ENCODE measurements at regions not wholly inside any gene's neighbourhood (a gene's known extent, or its start where the extent isn't known, plus 50 kb on each side); places are given as distances from the start of the nearest gene placed in this dataset.

GRCh38 chr12:21993438-21993981, 52.3 kb upstream of the ABCC9 start:
- DNase-seq, result no peak

DNA sequence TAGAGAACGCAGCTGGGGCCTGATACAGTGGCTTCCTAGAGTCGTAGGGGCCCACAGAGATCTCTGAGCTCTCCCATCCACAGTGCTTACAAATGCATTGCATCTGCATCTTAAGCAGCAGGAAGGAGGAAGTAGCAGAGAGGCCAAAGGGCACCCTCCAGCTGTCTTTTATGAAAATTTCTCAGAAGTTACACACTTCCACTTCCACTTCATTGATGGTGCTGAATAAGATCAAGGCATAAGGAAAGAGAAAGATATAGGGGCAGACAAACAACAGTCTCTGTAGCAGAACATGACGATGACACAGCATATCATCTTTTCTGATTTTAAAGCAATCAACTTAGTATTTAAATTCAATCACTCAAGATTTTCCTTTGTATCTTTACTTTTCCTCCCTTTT, 51.6 kb upstream of the ABCC9 start:
- DNase-seq, result peak; percentile 38 to 62

DNA sequence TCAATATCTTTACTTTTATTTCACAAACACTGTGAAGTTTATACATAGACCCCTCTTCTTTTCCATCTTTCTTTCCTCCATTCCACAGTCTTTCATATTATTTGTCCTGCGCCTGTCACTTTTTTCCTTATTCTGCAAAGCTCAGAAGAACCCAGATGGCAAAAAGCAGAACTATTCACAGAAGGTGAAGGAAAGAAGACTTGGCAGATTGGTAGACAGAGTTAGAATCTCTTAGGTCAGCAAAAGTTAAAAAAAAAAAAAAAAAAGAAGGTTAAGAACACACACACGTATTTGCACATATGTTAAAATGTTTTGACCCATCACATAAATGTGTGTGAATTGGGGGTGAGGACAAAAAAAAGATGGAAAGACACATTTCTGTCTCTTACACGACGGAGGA, 50.3 kb upstream of the ABCC9 start:
- no peak for DNase-seq

All from inflammatory macrophage treated with lipopolysaccharide for 1 hour (primary cell).